Fibroblast of lung (primary cell): ENCODE measurements at regions not wholly inside any gene's neighbourhood (a gene's known extent, or its start where the extent isn't known, plus 50 kb on each side); places are given as distances from the start of the nearest gene placed in this dataset.

Source experiments
- EZH2 ChIP-seq: IDR thresholded peaks from 2 replicates; pipeline ENCODE4 v1.5.1; 2012; ENCODE audit warnings: low read length, control low read depth, mild to moderate bottlenecking; ENCODE audit errors: missing control alignments
- TF ChIP-seq, protein P1 (sequence below), 2 donors: IDR thresholded peaks in 1 of 2; conservative IDR thresholded peaks in 1 of 2; 1 replicate in 1 of 2; 2 replicates in 1 of 2; pipeline ENCODE4 v1.5.1; 2011 to 2012; ENCODE audit warnings: low read length in 2 of 2, control low read depth in 1 of 2, inconsistent platforms in 1 of 2, low read depth in 1 of 2, mild to moderate bottlenecking in 1 of 2

DNA sequence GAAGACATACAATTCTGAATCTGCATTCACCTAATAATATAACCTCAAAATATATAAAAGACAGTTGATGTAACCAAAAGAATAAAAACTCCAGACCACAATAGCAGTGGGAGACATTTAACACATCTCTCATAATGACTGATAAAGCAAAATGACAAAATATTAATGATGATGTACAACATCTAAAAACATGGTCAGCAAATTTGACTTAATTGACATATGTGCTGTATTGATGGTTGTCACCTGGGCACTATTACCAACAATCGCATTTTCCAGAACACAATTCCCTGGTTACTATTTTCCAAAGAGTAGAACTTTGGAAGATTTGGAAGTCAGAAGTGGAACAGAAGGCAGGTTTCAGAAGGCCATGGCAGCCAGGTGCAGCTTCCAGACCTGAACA, 899.5 kb upstream of the CELF2 start:
- TF ChIP-seq, protein P1, sequence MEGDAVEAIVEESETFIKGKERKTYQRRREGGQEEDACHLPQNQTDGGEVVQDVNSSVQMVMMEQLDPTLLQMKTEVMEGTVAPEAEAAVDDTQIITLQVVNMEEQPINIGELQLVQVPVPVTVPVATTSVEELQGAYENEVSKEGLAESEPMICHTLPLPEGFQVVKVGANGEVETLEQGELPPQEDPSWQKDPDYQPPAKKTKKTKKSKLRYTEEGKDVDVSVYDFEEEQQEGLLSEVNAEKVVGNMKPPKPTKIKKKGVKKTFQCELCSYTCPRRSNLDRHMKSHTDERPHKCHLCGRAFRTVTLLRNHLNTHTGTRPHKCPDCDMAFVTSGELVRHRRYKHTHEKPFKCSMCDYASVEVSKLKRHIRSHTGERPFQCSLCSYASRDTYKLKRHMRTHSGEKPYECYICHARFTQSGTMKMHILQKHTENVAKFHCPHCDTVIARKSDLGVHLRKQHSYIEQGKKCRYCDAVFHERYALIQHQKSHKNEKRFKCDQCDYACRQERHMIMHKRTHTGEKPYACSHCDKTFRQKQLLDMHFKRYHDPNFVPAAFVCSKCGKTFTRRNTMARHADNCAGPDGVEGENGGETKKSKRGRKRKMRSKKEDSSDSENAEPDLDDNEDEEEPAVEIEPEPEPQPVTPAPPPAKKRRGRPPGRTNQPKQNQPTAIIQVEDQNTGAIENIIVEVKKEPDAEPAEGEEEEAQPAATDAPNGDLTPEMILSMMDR (conservative IDR thresholded peaks at IDR 0.05 in 1 of 2, IDR thresholded peaks at IDR 0.05 in 1 of 2; ENCODE audit: low read depth in 1 of 2, low read length in 2 of 2): no peak
- no peak for TF ChIP-seq EZH2
